SK-N-SH (cell line): ENCODE measurements at regions not wholly inside any gene's neighbourhood (a gene's known extent, or its start where the extent isn't known, plus 50 kb on each side); places are given as distances from the start of the nearest gene placed in this dataset.

ENCODE experiments used
- CTCF ChIA-PET: fragments of 300-600, 350-600 bp; formaldehyde crosslinking; extraction: SDS; loops from one replicate; lab custom pipeline; 2021; lab: Yijun Ruan, JAX
- POLR2A ChIA-PET: fragments of 350-600 bp; sonication (Branson Sonifier 250); formaldehyde crosslinking; extraction: SDS; loops from one replicate; lab custom pipeline; 2020; ENCODE audit warnings: antibody characterized with exemption, inconsistent platforms; lab: Yijun Ruan, JAX
- DNase-seq: peaks from one replicate; pipeline ENCODE4 v3.0.0; 2012
- H2AFZ ChIP-seq: fragments of 200-600 bp; sonication (generic); 2 replicates; pipeline ENCODE4 v1.8.1; 2016; ENCODE audit warnings: antibody characterized with exemption, mild to moderate bottlenecking, low read depth
- H3F3A ChIP-seq: fragments of 200-600 bp; sonication (generic); replicated peaks from 2 replicates; pipeline ENCODE3; 2016; ENCODE audit warnings: antibody characterized with exemption, mild to moderate bottlenecking; ENCODE audit not compliant: insufficient read depth
- H3K27ac ChIP-seq, 2 experiments: fragments of 200-500 bp in 1 of 2; fragments of 200-600 bp in 1 of 2; sonication (Bioruptor generic) in 1 of 2; sonication (generic), shearing (Covaris generic) in 1 of 2; 2 replicates each; pipeline versions ENCODE4 v1.5.1 to v1.6.1; 2014 to 2016; ENCODE audit warnings: low read depth in 2 of 2, inconsistent platforms in 1 of 2, low read length in 1 of 2, mild to moderate bottlenecking in 1 of 2, mixed read lengths in 1 of 2
- H3K27me3 ChIP-seq: fragments of 200-600 bp; sonication (generic), shearing (Covaris generic); 2 replicates; pipeline ENCODE4 v1.6.1; 2016; ENCODE audit warnings: mixed run types; ENCODE audit not compliant: insufficient read depth
- H3K36me3 ChIP-seq, 2 experiments: fragments of 200-500 bp in 1 of 2; fragments of 200-600 bp in 1 of 2; sonication (Bioruptor generic) in 1 of 2; sonication (generic) in 1 of 2; replicated peaks in 1 of 2; 2 replicates each; pipeline versions ENCODE3 to v1.5.1; 2014 to 2016; ENCODE audit warnings: low read length in 1 of 2, mild to moderate bottlenecking in 1 of 2; ENCODE audit not compliant: insufficient read depth in 2 of 2, control insufficient read depth in 1 of 2
- H3K4me1 ChIP-seq, 2 experiments: fragments of 200-500 bp in 1 of 2; fragments of 200-600 bp in 1 of 2; sonication (Bioruptor generic) in 1 of 2; sonication (generic), shearing (Covaris generic) in 1 of 2; 2 replicates each; pipeline versions ENCODE4 v1.5.1 to v1.6.1; 2014 to 2016; ENCODE audit warnings: low read depth in 1 of 2, low read length in 1 of 2, mixed run types in 1 of 2; ENCODE audit not compliant: insufficient read depth in 2 of 2, control insufficient read depth in 1 of 2
- H3K4me2 ChIP-seq: fragments of 200-600 bp; sonication (generic), shearing (Covaris generic); 2 replicates; pipeline ENCODE4 v1.6.1; 2017; ENCODE audit warnings: mixed run types
- H3K4me3 ChIP-seq, 2 experiments: fragments of 200-500 bp in 1 of 2; fragments of 200-600 bp in 1 of 2; sonication (Bioruptor generic) in 1 of 2; sonication (generic), shearing (Covaris generic) in 1 of 2; 2 replicates each; pipeline versions ENCODE4 v1.5.1 to v1.8.1; 2014 to 2016; ENCODE audit warnings: low read depth in 2 of 2, inconsistent platforms in 1 of 2, low read length in 1 of 2, mild to moderate bottlenecking in 1 of 2, mixed read lengths in 1 of 2, moderate library complexity in 1 of 2
- H3K79me2 ChIP-seq: fragments of 200-600 bp; sonication (generic); 2 replicates; pipeline ENCODE4 v1.8.1; 2017; ENCODE audit warnings: mild to moderate bottlenecking; ENCODE audit not compliant: insufficient read depth
- H3K9ac ChIP-seq: fragments of 200-600 bp; sonication (generic); 2 replicates; pipeline ENCODE4 v1.6.1; 2017; ENCODE audit warnings: mixed run types
- H3K9me2 ChIP-seq: fragments of 200-600 bp; sonication (generic); 2 replicates; pipeline ENCODE4 v1.6.1; 2017; ENCODE audit warnings: mixed run types
- H3K9me3 ChIP-seq: fragments of 200-600 bp; sonication (generic); 2 replicates; pipeline ENCODE4 v1.6.1; 2017; ENCODE audit warnings: mixed run types, mild to moderate bottlenecking, moderate library complexity
- H4K20me1 ChIP-seq: fragments of 200-600 bp; sonication (generic); 2 replicates; pipeline ENCODE4 v1.6.1; 2017; ENCODE audit warnings: mild to moderate bottlenecking, mixed run types; ENCODE audit not compliant: insufficient read depth
- FOSL2 ChIP-seq: IDR thresholded peaks from 2 replicates; pipeline ENCODE4 v1.4.0; 2012; ENCODE audit warnings: low read depth, mild to moderate bottlenecking, moderate library complexity, borderline replicate concordance
- GABPA ChIP-seq: IDR thresholded peaks from 2 replicates; pipeline ENCODE4 v1.4.0; 2012; ENCODE audit warnings: low read depth, mild to moderate bottlenecking
- GATA2 ChIP-seq: sonication (generic); formaldehyde crosslinking; IDR thresholded peaks from 2 replicates; pipeline ENCODE4 v1.5.0; 2020; ENCODE audit warnings: mild to moderate bottlenecking, missing genetic modification reagents
- MAX ChIP-seq: IDR thresholded peaks from 2 replicates; pipeline ENCODE4 v1.4.0; 2012; ENCODE audit warnings: low read depth
- NFIC ChIP-seq: IDR thresholded peaks from 2 replicates; pipeline ENCODE4 v1.4.0; 2012; ENCODE audit warnings: borderline replicate concordance
- NRF1 ChIP-seq: IDR thresholded peaks from 2 replicates; pipeline ENCODE4 v1.6.1; 2012; ENCODE audit warnings: low read depth, mild to moderate bottlenecking, low read length
- PBX3 ChIP-seq: IDR thresholded peaks from 2 replicates; pipeline ENCODE4; 2012
- RFX5 ChIP-seq: IDR thresholded peaks from 2 replicates; pipeline ENCODE4 v1.6.1; 2012; ENCODE audit warnings: mild to moderate bottlenecking, improper control_type of control experiment, low read length
- RXRA ChIP-seq: IDR thresholded peaks from 2 replicates; pipeline ENCODE4 v1.4.0; 2012; ENCODE audit warnings: low read depth, mild to moderate bottlenecking, borderline replicate concordance
- TAF1 ChIP-seq: IDR thresholded peaks from 2 replicates; pipeline ENCODE4 v1.6.1; 2012; ENCODE audit warnings: low read depth, mild to moderate bottlenecking, low read length, moderate library complexity, borderline replicate concordance
- WGBS: methylation state at CpG from one replicate; pipeline ENCODE4 v1.1.6; 2017; ENCODE audit warnings: low lambda C conversion rate; 5-methylcytosine and 5-hydroxymethylcytosine counted together
- TF ChIP-seq, protein P1 (sequence below): fragments of 200-600 bp; sonication (generic); IDR thresholded peaks from 2 replicates; pipeline ENCODE4 v1.6.1; 2017; ENCODE audit warnings: antibody characterized with exemption, mild to moderate bottlenecking, moderate library complexity

DNA sequence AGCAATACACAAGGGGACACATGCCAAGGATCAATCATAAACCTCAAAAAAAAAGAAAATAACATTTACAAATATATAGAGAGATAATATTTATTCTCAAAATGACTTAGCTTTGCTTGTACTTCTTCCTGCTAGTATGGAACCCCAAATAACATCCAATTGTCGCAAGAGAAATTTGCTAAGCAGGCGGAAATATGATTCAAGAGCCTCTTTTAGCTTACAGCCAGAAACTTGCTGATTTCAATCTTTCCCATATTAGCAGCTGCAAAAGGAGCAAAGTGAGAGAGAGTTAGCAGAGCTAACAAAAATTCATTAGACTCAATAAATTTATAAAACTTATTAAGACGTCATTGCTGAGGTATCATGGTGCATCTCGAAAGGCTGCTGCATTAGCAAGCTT, 294.9 kb downstream of the FSIP2 start (continued):
- TF ChIP-seq PBX3 (no peak), FOSL2 (no peak), MAX (no peak), RFX5 (no peak), TAF1 (no peak)
- TF ChIP-seq, protein P1, sequence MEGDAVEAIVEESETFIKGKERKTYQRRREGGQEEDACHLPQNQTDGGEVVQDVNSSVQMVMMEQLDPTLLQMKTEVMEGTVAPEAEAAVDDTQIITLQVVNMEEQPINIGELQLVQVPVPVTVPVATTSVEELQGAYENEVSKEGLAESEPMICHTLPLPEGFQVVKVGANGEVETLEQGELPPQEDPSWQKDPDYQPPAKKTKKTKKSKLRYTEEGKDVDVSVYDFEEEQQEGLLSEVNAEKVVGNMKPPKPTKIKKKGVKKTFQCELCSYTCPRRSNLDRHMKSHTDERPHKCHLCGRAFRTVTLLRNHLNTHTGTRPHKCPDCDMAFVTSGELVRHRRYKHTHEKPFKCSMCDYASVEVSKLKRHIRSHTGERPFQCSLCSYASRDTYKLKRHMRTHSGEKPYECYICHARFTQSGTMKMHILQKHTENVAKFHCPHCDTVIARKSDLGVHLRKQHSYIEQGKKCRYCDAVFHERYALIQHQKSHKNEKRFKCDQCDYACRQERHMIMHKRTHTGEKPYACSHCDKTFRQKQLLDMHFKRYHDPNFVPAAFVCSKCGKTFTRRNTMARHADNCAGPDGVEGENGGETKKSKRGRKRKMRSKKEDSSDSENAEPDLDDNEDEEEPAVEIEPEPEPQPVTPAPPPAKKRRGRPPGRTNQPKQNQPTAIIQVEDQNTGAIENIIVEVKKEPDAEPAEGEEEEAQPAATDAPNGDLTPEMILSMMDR: no peak
- TF ChIP-seq, all 33 proteins: peak for 0

DNA sequence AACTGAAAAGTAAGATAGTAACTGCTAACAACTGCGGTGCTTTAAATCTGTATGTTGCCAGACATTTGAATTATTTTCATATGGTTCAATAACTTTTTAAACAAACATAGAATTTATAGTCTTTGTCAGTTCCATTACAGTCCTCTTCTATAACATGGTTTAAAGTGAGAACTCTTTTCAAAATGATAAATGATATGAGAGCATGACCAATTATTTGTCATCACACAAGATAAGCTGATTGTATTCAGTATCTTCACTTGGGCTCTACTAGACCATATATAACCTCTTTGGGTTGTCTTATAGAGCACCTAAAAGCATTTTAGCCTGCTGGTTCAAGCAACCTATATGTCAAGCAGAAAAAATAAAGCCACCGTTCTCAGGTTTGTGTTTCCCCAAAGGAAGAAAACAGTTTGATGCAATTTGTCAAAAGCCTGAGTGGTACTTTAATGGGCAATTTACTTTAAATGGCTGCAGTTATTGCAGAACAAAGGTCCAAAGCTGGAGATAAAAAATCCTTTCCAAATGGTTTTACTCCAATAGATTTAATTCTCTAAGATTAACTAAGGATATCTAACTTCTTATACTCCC, 298.4 kb downstream of the FSIP2 start:
- H4K20me1 ChIP-seq: no peaks in the 10 kb centered on the region
- no peak for TF ChIP-seq GATA2 (CRISPR knock-in tag)
- TF ChIP-seq, protein P1: no peak
- no peak for TF ChIP-seq RXRA
- no peak for TF ChIP-seq GABPA
- TF ChIP-seq NFIC: no peak
- no peak for TF ChIP-seq FOSL2
- no peak for TF ChIP-seq NRF1
- WGBS: 88% methylated on average over 2 of the region's 2 CpGs
- H3K9me2 ChIP-seq: no peaks in the 10 kb centered on the region; the same call in 1 of the 2 replicates
- DNase-seq: no peak
- peaks cover 0 to 2% of the 10 kb centered on the region in 2 experiments; a peak in 2 of 4 replicates for H3K4me1 ChIP-seq
- H3K4me2 ChIP-seq: no peak overlapping the region
- H3K9ac ChIP-seq: no peak overlapping the region
- no peak overlapping the region for H2AFZ ChIP-seq
- no peaks in the 10 kb centered on the region for H3K9me3 ChIP-seq
- H3K27ac ChIP-seq: no peak overlapping the region
- no peaks in the 10 kb centered on the region for H3K27me3 ChIP-seq
- POLR2A ChIA-PET: no interaction called here
- H3K79me2 ChIP-seq: no peaks in the 10 kb centered on the region
- CTCF ChIA-PET: no interaction called here
- H3F3A ChIP-seq: peaks cover 5% of the 10 kb centered on the region
- no peaks in the 10 kb centered on the region for H3K36me3 ChIP-seq
- H3K4me3 ChIP-seq: no peak overlapping the region
